GM21381 (cell line): ENCODE measurements at regions not wholly inside any gene's neighbourhood (a gene's known extent, or its start where the extent isn't known, plus 50 kb on each side); places are given as distances from the start of the nearest gene placed in this dataset.
"Not testable (repeated sequence)": the region's sequence is repeated elsewhere in the genome, so short reads cannot be mapped to it uniquely, and the experiment has no call there.

ENCODE experiments used
- ATAC-seq: cut with Tn5 transposase; IDR thresholded peaks from one replicate; pipeline ENCODE4 v1.9.1; 2021; ENCODE audit warnings: mild to moderate bottlenecking, moderate library complexity; ENCODE audit not compliant: unreplicated experiment

DNA sequence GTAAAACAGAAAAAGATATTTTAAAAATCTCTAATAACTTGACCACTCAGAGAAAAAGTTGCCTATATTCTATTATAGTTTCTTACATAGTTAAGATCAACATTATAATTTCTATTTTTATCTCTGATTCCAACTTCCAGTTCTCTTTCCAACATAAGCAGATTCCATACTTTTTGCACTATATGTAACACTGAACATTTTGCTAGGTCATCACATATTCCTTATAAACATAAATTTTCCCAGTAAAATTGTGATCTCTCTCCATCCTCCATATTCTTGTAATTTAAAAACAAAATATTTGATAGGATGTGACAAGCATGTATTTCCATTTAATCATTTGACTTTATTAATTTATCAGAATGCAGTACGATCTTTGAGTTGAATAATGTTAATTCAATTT is 170.4 kb upstream of the THSD7A start:
- ATAC-seq: no peak

DNA sequence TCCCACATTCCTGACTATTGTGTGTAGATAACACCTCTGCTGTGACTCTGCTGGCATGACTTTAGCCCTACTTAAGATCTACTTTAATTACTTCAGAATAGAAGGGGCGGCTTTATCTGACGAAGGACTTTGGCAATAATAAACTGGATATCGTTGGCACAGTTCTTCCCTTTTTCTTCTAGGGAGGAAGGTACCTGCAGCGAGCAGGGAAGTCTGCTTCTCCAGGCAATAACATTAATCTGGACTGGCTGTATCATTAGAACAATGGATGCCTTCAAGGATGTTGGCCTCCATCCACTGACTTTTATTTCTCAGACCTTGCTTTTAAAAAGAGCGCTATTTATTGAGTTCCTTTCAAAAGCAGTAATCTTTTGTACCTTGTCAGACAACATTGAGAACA is 172.6 kb upstream of the THSD7A start:
- ATAC-seq: no peak

DNA sequence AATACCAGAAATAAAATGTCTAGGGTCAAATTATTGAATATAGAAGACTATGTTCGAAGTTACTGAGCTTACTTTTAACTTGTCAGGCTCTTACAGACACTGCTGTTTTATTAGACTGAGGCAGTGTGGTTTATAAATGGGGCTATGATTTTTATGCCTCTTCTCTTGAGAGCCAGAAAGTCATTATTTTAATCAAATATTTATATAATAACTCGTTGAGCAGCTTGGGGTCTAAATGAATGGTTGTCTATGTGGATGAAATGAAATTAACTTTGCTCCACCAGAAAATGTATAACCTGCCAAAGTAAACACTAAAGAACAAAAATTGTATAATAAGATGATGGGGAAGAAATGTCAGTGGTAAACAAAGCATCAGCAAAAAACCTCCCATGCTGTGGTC is 175.6 kb upstream of the THSD7A start:
- no peak for ATAC-seq

DNA sequence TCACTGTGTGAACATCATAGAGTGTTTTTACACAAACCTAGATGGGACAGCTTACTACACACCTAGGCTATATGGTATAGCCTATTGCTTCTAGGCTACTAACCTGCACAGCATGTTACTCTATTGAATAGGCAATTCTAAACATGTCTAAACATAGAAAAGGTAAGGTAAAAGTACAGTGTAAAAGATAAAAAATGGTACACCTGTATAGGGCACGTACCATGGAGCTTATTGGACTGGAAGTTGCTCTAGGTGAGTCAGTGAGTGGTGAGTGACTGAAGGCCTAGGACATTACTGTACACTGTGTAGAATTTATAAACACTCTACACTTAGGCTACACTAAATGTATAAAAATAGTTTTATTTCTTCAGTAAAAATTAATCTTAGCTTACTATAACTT is 182.0 kb upstream of the THSD7A start:
- ATAC-seq: no peak

DNA sequence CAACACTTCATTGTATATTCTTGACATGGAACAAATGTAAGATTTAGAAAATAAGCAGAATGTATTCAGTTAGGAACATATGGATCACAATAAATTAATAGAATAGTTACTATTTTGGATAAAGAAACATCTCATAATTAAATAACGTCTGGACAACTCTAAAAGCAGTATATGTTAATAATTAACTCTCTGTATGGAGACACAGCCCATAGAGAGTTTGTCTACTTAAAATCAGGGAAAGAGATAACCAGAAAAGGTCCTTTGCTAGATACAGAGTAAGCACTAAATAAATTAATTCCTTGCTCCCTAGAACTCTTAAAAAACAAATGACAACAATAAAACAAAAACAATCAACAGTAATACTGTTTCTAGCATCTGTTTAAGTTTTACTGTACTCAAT is 184.4 kb upstream of the THSD7A start:
- no peak for ATAC-seq

DNA sequence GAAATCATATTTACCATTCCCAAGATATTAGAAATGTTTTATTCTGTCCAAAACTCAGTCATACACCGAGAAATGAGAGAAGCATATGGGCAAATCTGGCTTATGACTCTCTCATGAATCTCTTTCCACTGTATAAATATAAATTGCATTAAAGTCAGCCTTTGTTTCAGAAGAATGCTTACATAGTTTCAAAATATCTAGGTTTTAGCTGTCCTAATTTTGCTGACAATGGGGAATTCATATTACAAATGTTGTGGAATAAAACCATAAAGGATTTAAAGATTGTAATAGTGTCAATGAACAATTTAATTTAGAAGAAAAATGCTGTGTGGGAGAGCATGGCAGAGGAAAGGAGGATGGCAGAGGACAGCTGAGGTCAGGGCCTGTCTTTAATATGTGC is 185.0 kb upstream of the THSD7A start:
- ATAC-seq: no peak

DNA sequence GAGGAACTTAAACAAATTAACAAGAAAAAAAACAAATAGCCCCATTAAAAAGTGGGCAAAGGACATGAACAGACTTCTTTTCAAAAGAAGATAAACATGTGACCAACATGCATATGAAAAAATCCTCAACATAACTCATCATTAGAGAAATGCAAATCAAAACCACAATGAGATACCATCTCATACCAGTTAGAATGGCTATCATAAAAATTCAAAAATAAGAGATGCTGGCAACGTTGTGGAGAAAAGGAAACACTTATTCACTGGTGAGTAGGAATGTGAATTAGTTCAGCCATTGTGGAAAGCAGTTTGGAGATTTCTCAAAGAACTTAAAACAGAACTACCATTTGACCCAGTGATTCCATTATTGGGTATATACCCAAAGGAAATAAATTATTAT is 189.1 kb upstream of the TMEM106B start:
- ATAC-seq: not testable (repeated sequence)

DNA sequence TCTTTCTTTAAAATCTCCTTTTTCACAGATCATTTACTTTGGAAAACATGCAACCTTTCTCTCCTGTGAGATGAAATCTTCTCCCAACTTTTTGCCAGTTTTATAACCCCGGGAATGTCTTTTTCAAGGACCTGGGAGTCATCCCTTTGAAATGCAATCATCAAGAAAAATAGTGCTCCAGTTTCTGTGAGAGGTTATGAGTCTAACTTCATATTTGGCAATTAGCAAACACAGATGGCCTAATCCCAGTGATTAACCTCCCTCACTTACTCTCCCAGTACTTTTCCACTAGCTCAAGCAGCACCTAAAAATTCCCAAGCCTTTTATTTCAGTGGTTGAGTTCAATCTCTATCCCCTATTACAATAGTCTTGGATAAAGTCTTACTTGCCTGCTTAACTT is 185.8 kb upstream of the TMEM106B start:
- no peak for ATAC-seq

DNA sequence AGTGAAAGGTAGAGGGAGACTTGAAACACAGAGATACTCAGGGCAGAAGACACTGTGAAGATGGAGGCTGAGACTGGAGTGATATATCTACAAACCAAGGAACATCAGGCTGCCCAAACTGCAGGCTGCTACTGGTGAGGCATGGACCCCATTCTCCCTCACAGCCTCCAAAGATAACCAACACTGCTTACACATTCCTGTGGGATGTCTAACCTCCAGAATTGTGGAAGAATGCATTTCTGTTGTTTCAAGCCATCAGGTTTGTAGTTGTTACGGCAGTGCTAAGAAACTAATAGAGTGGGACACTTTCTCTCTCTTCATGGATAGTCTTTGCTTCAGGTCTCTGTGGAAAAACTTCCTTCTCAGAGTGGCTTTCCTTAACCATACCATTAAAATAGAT is 182.6 kb upstream of the TMEM106B start:
- ATAC-seq: no peak

DNA sequence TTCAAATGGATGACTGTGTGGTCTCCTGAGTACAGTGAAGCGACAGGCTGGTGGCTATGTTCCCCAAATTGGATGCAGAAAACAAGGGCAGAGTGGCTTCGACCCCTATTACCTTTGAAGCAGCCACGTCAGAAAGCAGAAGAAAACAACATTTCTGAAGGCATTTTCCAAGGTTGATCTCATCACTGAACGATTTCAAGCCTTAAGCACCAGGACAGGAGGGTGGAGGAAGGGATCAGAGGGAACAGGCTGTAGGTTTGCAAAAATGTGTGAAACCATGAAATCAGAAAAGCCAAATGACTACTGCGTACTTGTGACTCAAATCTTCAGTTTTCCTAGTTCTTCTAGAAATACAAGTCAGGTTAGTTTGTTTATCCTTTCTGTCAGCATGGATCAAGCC is 181.0 kb upstream of the TMEM106B start:
- ATAC-seq: no peak

DNA sequence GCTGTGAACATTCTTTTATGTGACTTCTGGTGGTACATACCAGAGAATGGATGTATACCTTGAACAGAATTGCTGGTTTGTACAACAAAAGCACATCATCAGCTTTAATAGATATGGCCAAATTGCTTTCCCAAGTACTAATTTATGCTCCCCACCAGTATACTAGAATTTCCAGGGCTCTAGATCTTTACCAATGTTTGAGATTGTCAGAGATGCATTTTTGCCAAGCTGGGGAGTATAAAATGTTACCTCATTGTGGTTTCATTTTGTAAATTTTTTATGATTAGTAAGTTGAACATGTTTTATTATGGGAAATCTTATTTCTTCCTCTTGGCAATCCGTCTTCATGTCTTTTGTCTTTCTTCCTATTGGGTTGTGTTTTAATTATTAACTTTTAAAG is 179.9 kb upstream of the TMEM106B start:
- no peak for ATAC-seq

DNA sequence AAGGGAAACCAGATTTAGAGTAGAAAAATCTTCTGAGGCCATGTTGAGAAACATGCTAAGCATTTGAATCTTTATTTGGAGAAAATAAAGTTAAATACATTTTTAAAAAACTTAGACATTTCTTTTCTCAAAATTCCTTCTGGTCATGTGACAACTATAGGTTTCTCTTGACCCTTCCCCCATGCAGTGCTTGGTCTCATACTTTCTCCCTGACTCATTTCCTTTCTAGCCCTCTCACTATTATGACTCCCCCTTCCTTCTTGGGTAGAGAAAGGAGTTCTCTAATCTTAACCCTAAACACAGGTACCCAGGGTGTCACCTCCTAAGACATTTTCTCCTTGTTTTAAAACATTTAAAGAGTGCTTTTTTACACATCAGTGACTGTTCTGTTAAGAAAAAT is 179.5 kb upstream of the TMEM106B start:
- no peak for ATAC-seq

DNA sequence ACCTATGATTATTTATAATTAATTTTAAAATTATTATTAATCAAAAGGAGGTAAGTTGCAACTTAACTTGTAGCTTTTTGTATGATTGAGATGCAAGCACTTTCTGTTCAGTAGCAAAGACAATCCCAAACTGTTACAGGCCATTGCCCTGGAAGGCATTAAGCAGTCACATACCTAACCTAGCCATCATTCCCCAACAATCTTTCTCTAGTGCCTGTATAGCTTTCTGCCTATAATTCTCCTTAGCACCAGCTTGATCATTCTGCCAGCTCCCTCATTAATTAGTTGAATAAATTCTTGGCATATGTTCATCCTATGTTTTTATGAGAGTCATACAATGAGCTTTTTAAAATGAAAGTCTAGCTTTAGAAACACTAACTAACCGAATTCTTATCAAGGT is 178.9 kb upstream of the TMEM106B start:
- no peak for ATAC-seq

DNA sequence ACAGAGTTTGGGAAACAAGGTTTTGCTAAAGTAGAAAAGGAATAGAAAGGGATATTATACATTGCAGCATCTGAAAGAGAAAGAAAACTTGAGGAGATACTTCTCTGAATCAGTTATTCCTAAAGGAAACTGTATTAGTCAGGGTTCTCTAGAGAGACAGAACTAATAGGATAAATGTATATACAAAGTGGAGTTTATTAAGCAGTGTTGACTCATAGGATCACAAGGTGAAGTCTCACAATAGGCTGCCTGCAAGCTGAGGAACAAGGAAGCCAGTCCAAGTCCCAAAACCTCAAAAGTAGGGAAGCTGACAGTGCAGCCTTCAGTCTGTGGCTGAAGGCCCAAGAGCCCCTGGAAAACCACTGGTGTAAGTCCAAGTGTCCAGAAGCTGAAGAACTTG is 167.6 kb upstream of the TMEM106B start:
- ATAC-seq: not testable (repeated sequence)

DNA sequence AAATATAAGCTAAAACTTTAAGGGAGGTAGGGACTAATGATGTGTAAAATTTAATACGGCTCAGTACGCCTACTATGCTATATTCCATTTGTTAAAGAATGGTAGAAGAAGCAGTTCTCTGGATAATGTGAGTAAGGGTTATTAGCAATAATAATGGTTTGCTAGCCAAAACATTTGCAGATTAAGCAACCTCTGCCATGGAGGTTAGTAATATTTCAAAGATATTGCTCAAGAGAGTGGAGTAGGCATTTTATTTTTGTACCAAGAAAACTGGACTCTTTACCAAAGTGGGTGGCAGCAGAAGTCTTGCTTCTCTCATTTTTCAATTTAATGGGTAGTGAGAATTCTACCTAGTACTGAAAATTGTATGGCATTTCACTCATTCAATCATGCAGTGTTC is 158.9 kb upstream of the TMEM106B start:
- ATAC-seq: no peak

DNA sequence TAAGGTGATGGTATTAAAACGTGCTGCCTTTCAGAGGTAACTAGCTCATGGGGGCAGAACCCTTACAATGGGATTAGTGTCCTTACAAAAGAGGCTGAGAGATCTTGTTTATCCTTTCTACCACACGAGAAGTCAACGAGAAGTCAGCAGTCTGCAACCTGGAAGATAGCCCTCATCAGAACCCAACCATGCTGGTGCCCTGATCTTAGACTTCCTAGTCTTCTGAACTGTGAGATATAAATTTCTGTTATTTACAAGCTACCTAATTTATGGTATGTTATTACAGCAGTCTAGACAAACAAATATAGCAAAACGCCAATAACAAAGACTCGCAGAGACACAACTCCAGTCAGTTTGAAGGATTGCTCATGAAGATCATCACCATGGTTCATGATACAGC is 157.5 kb upstream of the TMEM106B start:
- no peak for ATAC-seq

DNA sequence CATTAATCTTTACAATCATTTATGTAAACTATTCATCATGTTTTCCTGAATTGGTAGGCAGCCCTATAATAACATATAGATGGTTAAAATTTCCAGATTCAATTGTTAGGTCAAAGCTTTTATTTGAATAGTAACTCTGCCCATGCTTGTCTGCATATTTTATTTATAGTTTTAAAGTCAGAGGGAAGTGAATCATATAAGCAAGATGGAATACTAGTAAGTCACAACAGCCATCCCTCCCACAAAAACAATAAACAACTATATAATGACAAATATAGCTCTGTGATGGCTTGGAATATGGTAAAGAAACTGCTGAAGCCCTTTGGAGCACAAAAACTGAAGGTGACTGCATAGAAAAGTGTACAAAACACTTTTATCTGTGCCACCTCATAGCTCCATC is 156.3 kb upstream of the TMEM106B start:
- no peak for ATAC-seq

DNA sequence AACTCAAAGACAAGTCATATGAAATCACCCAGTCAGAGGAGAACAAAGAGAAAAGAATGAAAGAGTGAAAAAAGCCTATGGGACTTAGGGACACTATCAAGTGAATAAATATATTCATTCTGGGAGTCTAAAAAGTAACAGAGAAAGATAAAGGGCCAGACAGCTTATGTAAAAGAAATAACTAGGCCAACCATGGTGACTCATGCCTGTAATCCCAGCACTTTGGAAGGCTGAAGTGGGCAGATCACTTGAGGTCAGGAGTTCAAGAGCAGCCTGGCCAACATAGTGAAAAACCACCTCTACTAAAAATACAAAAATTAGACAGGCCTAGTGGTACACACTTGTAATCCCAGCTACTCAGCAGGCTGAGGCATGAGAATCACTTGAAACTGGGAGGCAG is 154.7 kb upstream of the TMEM106B start:
- no peak for ATAC-seq

DNA sequence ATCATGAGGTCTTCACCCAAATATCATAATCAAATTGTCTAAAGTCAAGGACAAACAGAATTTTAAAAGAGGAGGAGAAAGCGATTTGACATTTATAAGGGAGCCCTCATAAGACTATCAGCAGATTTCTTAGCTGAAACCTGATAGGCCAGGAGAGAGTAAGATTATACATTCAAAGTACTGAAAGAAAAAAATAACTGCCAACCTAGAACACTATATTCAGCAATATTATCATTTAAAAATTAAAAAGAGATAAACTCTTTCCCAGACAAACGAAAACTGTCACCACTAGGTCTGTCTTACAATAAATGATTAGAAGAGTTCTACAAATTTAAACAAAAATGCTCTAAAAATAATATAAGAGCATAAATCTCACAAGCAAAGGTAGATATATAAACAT is 154.1 kb upstream of the TMEM106B start:
- ATAC-seq: no peak

DNA sequence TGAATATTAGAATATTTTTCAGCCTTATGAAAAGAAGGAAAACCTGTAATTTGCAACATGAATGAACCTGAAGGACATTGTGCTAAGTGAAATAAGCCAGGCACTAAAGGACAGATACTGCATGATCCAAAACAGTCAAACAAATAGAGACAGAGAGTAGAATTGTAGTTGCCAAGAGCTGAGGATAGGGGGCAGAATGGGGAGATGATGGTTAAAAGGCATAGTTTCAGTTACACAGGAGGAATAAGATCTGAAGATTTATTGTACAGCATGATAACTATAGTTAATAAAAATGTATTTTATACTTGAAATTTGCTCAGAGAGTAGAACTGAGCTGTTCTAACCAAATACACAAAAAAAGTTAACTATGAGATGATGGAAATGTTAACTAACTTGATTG is 149.0 kb upstream of the TMEM106B start:
- no peak for ATAC-seq

DNA sequence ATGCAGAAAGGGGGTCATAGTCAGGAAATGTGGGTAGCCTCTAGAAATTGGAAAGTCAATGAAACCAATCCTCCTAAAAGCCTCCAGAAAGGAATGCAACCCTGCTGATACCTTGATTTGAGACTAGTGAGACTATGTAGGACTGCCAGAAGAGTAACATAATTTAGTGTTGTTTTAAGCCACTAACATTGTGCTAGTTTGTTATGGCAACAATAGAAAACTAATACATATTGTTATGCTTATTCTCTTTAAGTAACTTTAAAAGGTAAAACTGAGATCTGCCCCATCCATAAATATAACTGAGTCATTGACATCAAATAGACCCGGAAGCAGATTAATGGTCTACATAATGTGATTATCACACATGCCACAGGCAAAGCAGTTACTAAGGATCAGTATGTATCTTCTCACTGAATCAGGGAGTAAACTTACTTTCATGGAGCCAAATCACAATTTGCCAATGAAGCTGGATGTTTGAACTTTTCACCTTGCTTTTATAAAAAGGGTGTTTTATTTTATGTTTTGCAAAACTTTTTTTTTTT is 146.4 kb upstream of the TMEM106B start:
- no peak for ATAC-seq

DNA sequence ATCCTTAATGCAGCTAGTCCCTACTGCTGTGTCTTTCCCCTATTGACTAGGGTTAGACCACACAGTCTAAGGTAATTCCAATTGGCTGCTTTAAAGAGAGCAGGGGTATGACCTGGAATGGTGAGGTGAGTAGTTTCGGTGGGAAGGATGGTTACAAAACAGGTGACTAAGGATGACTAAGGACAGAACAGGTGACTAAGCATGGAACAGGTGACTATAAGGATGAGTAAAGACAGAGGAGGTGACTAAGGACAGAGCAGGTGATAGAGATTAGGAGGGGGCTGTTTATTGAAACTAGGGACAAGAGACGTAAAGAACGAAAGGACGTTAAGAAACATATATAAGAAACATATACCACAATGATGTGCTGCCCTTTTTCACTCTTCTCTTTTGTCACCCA is 145.1 kb upstream of the TMEM106B start:
- no peak for ATAC-seq

DNA sequence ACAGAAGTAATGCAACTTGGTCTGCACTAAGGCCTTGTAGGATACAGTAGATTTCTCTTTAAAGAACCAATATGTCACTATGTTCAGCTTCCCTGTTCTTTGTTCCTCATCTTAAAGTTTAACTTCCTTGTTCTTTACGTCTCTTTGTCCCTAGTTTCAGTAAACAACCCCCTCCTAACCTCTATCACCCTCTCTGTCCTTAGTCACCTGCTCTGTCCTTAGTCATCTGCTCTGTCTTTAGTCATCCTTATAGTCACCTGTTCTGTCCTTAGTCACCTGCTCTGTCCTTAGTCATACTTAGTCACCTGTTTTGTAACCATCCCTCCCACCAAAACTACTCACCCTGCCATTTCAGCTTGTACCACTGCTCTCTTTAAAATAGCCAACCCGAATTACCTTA is 144.6 kb upstream of the TMEM106B start:
- no peak for ATAC-seq
